HFFc6 (cell line): ENCODE measurements at regions not wholly inside any gene's neighbourhood (a gene's known extent, or its start where the extent isn't known, plus 50 kb on each side); places are given as distances from the start of the nearest gene placed in this dataset.
A peak's percentile ranks its signal among the peaks of the same experiment; 100 is the strongest.

Source experiments
- DNase-seq: peaks from one replicate; pipeline ENCODE4 v3.0.0-alpha.2; 2018
- H3K27ac Mint-ChIP-seq: 2 replicates; pipeline ENCODE4 v1.8.0; 2020; ENCODE audit warnings: mild to moderate bottlenecking, mixed read lengths
- H3K27me3 Mint-ChIP-seq: 2 replicates; pipeline ENCODE4 v1.8.0; 2021; ENCODE audit warnings: mild to moderate bottlenecking, moderate library complexity, mixed read lengths; ENCODE audit not compliant: insufficient read depth
- H3K36me3 Mint-ChIP-seq: 2 replicates; pipeline ENCODE4 v1.8.0; 2021; ENCODE audit warnings: low read depth, mixed read lengths
- H3K4me1 Mint-ChIP-seq: 2 replicates; pipeline ENCODE4 v1.8.0; 2020; ENCODE audit warnings: low read depth, mixed read lengths
- H3K4me3 Mint-ChIP-seq: 2 replicates; pipeline ENCODE4 v1.8.0; 2020; ENCODE audit warnings: mild to moderate bottlenecking, moderate library complexity, mixed read lengths
- H3K9me3 Mint-ChIP-seq: 2 replicates; pipeline ENCODE4 v1.8.0; 2020; ENCODE audit warnings: mild to moderate bottlenecking, mixed read lengths
- TF ChIP-seq, protein P1 (sequence below): fragments of 200-600 bp; sonication (generic); IDR thresholded peaks from 2 replicates; pipeline ENCODE4 v1.5.0; 2021; ENCODE audit warnings: antibody characterized with exemption, mild to moderate bottlenecking

DNA sequence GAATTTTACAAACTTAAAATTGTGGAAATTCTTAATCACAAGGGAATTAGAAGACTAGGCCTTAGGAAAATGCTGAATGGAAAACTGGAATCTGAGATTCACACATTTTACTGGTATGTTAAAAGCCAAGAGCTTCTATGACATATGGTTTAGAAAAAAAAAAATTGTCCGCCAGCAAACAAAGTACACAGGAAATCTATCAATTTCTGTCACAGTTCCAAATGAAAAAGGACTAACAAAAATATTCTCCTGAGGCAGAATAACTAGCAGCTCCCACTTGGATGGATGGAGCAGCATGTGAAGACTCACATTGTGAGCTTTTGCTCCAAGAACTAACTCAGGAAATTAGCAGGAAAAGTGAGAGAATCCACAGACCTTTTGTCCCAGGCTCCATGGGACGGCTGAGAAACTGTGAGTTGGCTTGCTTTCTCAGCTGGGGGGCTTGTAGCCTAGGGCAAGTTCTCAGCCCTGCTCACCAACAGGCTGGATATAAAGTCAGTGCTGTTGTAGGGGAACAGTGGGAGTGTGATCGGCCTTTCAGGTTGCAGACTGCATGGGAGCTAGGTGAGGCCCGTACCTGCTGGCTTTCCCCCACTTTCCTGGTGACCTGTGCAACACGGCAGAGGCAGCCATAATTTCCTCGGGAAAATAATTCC is 731.1 kb upstream of the SGO1 start:
- Mint-ChIP-seq H3K9me3 (peaks cover 7% of the 10 kb centered on the region), H3K36me3 (peaks cover 32% of the 10 kb centered on the region), H3K4me3 (no peak overlapping the region), H3K4me1 (peaks cover 28% of the 10 kb centered on the region), H3K27me3 (no peaks in the 10 kb centered on the region), H3K27ac (no peak overlapping the region)
- DNase-seq: no peak
- TF ChIP-seq, protein P1, sequence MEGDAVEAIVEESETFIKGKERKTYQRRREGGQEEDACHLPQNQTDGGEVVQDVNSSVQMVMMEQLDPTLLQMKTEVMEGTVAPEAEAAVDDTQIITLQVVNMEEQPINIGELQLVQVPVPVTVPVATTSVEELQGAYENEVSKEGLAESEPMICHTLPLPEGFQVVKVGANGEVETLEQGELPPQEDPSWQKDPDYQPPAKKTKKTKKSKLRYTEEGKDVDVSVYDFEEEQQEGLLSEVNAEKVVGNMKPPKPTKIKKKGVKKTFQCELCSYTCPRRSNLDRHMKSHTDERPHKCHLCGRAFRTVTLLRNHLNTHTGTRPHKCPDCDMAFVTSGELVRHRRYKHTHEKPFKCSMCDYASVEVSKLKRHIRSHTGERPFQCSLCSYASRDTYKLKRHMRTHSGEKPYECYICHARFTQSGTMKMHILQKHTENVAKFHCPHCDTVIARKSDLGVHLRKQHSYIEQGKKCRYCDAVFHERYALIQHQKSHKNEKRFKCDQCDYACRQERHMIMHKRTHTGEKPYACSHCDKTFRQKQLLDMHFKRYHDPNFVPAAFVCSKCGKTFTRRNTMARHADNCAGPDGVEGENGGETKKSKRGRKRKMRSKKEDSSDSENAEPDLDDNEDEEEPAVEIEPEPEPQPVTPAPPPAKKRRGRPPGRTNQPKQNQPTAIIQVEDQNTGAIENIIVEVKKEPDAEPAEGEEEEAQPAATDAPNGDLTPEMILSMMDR: no peak

DNA sequence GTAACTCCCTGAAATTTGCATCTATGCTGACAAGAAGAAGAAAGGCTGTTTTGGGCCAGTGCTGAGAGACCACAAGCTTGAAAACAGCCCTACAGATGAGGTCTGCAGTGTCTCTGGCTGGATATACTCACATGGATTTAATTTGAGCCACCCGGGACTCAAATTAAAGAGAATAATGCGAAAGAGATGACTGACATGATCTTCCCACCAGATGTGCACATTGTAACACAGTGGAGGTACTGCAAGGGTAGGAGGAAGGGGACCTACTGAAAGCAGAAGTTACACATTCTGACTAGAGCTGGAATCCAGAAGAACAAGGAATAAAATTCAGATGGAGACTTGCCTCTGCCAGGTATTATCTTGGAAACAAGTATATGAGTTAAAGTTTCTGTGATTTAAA is 728.3 kb upstream of the SGO1 start:
- no peak overlapping the region for H3K4me3 Mint-ChIP-seq
- TF ChIP-seq, protein P1: no peak
- H3K4me1 Mint-ChIP-seq: peaks cover 41% of the 10 kb centered on the region
- no peaks in the 10 kb centered on the region for H3K9me3 Mint-ChIP-seq
- no peaks in the 10 kb centered on the region for H3K27me3 Mint-ChIP-seq
- no peak for DNase-seq
- H3K36me3 Mint-ChIP-seq: peaks cover 13% of the 10 kb centered on the region
- no peak overlapping the region for H3K27ac Mint-ChIP-seq

DNA sequence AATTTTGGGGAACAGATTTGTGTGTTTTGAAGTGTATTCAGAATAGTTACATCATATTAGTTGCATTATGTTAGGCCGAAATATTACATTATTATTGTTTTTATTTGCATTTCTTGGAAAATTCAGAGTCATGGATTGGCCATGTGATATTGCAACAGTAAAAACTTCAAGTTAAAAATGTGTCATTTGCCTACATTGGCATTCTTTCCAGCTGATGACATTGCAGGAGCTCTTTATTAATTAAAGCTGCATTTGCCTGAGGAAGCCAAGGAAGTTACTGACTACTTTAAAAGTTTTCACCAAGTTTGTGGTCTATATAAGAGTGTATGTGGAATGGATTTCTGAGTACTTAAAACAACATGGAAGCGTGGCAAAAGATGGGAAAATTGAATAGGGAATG is 726.4 kb upstream of the SGO1 start:
- Mint-ChIP-seq H3K9me3 (no peaks in the 10 kb centered on the region), H3K27ac (peak overlapping the region; percentile 36; the same call in 1 of the 2 replicates), H3K36me3 (no peaks in the 10 kb centered on the region), H3K27me3 (no peaks in the 10 kb centered on the region), H3K4me1 (peaks cover 54% of the 10 kb centered on the region), H3K4me3 (no peak overlapping the region)
- DNase-seq: peak; percentile 7
- TF ChIP-seq, protein P1: no peak

DNA sequence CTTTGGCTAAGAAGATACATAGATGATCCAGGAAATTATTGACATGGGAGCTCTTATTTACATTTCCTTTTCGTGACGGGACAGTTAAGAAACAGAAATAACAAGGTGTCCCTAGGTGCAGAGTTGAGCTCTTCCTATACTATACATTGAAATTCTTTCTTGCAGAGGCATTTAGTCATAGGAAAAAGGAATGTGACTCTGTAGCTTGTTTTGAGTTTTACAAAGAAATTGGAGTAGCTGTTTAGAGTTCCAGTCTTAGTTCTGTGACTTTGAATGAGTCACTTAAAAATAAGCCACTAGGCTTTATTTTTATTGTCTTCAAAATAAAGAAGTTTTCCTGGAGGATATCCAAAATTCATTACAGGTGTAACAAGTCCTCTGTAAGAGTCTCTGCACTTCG is 723.5 kb upstream of the SGO1 start:
- TF ChIP-seq, protein P1: no peak
- no peaks in the 10 kb centered on the region for H3K27me3 Mint-ChIP-seq
- peak; percentile 18 for DNase-seq
- H3K27ac Mint-ChIP-seq: 0 out of 2 replicates have a peak overlapping the region, but pooled peaks have one; percentile 24
- H3K4me1 Mint-ChIP-seq: peaks cover 46% of the 10 kb centered on the region
- no peaks in the 10 kb centered on the region for H3K9me3 Mint-ChIP-seq
- H3K36me3 Mint-ChIP-seq: no peaks in the 10 kb centered on the region
- peak overlapping the region; percentile 48 for H3K4me3 Mint-ChIP-seq

DNA sequence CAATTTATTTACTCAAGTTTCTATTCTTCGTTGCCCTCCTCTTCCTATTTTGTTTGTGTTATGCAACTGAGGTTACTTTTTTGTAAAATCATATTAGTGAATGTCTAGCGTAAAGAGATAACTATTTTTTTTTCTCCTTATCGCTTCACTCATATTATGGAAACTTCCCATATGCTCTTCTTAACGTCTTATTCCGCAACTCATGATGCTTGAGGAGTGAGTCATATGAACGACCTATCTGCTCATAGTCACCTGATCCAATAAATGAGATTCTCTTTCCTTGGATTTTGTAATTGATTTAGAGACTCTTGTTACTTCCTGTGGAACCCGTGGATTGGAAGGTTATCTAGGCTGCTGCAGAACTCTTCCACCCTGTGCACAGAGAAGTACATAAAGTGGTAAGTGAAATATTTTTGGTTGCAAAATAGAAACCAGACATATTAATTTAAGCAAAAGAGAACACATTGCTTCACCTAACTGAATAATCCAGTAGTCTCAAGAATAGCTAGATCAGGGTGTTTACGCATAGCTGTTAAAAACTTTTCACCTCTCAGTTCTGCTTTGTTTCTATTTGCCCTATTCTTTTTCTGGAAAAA is 719.3 kb upstream of the SGO1 start:
- H3K27me3 Mint-ChIP-seq: no peaks in the 10 kb centered on the region
- no peak for DNase-seq
- no peaks in the 10 kb centered on the region for H3K36me3 Mint-ChIP-seq
- H3K4me3 Mint-ChIP-seq: no peak overlapping the region
- TF ChIP-seq, protein P1: no peak
- H3K27ac Mint-ChIP-seq: no peak overlapping the region
- no peaks in the 10 kb centered on the region for H3K9me3 Mint-ChIP-seq
- H3K4me1 Mint-ChIP-seq: peaks cover 37% of the 10 kb centered on the region
